ENCODE measurements at regions not wholly inside any gene's neighbourhood (a gene's known extent, or its start where the extent isn't known, plus 50 kb on each side); places are given as distances from the start of the nearest gene placed in this dataset.

DNA sequence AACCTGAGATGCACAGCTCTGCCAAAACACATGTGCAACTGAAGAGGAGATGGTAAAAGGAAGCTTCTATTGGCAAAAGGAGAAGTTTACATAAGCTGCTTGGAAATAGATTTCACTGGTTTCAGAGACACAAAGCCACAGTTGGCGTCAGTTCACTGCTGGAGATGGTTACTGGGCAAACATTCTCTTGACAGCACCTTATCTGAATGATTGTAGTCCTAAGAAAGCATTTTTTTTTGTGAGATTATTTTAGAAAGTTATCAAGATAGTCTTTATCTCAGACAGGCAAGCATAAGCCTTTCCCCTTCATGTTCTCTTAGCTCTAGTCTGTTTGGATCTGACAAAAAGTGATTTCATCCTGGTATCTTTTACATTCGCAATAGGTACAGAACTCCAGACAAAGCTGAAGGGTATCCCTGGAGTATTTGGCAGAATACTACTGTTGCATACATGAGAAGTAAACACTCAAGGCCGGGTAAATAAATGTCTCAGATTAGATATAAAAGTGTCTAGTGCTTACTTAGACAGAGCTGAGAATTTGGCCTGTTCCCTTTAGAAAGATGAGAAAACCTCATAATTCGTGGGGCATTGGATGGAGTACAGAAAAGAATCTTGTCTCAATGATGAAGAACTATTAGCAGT lies 1668.0 kb upstream of the NUDT12 start:
- TF ChIP-seq, protein P1, sequence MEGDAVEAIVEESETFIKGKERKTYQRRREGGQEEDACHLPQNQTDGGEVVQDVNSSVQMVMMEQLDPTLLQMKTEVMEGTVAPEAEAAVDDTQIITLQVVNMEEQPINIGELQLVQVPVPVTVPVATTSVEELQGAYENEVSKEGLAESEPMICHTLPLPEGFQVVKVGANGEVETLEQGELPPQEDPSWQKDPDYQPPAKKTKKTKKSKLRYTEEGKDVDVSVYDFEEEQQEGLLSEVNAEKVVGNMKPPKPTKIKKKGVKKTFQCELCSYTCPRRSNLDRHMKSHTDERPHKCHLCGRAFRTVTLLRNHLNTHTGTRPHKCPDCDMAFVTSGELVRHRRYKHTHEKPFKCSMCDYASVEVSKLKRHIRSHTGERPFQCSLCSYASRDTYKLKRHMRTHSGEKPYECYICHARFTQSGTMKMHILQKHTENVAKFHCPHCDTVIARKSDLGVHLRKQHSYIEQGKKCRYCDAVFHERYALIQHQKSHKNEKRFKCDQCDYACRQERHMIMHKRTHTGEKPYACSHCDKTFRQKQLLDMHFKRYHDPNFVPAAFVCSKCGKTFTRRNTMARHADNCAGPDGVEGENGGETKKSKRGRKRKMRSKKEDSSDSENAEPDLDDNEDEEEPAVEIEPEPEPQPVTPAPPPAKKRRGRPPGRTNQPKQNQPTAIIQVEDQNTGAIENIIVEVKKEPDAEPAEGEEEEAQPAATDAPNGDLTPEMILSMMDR (IDR thresholded peaks at IDR 0.05): no peak
- TF ChIP-seq POLR2A (IDR thresholded peaks at IDR 0.05): no peak

Measured in right lobe of liver (tissue), 4 donors.